GM12874 (cell line): ENCODE measurements at regions not wholly inside any gene's neighbourhood (a gene's known extent, or its start where the extent isn't known, plus 50 kb on each side); places are given as distances from the start of the nearest gene placed in this dataset.

ENCODE experiments used
- TF ChIP-seq, protein P1 (sequence below): IDR thresholded peaks from 2 replicates; pipeline ENCODE4 v1.5.1; 2011; ENCODE audit warnings: low read depth, mild to moderate bottlenecking, control low read depth, low read length, moderate library complexity; ENCODE audit not compliant: insufficient read depth

DNA sequence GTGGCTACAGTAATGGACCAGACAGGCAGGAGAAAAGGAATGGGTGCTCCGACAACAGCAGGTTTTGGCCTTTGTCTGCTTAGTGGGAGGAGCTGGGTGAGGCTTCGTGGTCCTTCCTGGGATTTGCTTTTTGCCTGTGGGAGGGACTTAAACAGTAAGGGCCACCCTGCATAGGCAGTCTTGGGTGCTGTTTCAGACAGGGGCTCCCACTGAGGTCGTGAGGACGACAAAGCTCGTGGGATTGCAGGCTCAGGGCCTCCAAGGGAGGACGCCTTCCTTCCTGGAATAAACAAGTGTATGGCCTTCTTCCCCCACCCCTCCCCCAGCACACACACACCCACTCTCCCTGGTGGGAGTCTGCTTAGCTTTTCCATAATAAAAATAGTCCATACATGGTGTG, 63.1 kb downstream of the FZD10 start:
- TF ChIP-seq, protein P1, sequence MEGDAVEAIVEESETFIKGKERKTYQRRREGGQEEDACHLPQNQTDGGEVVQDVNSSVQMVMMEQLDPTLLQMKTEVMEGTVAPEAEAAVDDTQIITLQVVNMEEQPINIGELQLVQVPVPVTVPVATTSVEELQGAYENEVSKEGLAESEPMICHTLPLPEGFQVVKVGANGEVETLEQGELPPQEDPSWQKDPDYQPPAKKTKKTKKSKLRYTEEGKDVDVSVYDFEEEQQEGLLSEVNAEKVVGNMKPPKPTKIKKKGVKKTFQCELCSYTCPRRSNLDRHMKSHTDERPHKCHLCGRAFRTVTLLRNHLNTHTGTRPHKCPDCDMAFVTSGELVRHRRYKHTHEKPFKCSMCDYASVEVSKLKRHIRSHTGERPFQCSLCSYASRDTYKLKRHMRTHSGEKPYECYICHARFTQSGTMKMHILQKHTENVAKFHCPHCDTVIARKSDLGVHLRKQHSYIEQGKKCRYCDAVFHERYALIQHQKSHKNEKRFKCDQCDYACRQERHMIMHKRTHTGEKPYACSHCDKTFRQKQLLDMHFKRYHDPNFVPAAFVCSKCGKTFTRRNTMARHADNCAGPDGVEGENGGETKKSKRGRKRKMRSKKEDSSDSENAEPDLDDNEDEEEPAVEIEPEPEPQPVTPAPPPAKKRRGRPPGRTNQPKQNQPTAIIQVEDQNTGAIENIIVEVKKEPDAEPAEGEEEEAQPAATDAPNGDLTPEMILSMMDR: no peak

DNA sequence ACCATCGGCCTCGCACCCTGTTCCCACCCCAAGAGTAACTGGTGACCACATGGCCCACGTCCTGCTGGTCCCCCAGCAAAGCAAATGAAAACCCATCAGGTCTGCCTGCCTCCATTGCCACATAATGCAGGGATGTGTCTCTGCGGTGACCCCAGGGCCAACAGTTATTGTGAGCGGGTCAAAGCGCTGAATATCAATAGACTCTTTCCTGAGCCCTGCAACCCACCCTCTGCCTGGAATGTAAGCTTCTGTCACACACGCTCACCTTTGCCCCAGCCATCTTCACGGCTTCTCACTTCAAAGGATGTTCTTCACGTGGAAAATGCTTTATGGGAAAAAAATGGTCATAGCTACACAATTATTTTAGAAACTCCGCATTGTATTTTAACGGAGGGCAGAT, 63.9 kb downstream of the FZD10 start:
- TF ChIP-seq, protein P1: no peak

DNA sequence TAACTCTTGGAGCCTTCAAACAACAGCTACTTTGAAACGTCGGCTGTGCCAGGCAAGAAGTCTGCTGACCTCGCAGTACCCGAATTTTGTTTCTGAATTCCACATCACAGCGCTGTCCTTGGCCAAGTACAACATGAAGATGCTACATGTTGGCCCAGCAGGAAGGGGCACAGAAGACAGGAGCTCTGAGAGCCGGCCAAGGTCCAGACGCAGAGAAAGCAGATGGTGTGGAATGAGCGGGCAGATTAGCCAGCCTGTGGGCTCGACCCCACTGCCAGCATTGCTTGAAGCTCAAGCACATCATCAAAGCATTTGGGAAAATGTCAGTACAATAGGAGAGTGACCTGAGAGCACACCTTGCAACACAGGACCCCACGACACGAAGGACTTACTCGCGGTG, 64.5 kb downstream of the FZD10 start:
- TF ChIP-seq, protein P1: no peak

DNA sequence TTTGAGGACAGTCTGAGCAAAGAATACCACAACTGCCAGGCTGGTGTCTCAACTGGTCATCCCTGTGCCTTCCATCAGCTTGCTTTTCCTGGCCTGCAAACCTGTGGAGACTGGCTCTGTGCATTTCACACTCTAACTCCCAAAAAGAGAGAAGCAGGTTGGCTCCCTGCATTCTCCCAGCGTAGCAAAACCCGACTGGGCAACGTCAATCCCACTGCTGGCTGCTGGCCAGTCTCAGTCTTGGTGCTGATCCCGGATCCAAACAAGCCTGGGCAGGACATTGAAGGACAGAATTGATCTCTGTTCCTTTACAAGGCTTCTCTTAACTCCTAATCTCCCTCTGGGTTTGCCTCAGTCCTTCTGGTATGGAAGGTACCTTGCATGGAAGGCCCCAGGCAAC, 65.4 kb downstream of the FZD10 start:
- TF ChIP-seq, protein P1: no peak

- TF ChIP-seq, protein P1: no peak
Measured at GRCh38 chr12:130236446-130236845, 74.2 kb downstream of the FZD10 start.

DNA sequence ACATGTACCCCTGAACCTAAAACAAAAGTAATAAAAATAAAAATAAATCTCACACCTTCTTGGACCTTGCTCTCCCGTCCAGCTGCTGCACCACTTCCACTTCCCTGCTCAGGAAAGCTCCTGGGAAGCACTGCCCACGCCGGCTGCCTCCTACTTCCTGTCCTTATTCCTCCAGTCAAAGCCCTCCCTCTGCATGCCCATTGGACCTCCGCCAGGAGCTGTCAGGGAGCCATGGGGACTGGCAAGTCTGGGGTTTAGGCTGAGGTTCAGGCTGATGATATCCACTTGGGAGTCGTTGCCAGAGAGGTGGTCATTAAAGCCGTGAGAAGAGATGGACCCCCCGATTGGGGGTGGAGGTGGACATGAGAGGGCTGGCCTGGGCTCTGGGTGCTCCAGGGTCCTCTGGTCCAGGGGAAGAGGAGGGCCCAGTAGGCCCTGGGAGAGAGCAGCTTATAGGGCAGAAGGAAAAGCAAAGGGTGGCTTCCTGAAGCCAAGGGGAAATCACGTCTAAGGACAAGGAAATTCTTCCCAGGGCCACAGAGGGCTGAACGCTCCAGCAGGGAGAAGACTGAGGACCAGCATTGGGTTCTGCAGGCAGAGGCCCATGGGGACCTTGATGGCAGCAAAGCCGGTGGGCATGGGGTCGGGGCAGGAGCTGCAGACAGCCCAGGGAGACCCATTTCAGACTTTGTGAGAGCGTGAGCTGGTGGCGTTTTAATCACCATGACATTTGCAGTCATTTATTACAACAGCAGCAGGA, 78.7 kb downstream of the FZD10 start:
- TF ChIP-seq, protein P1: no peak

- TF ChIP-seq, protein P1: no peak
Measured at GRCh38 chr12:130242506-130242905, 80.2 kb downstream of the FZD10 start.
